Ovary (tissue), 7 donors: ENCODE measurements at regions not wholly inside any gene's neighbourhood (a gene's known extent, or its start where the extent isn't known, plus 50 kb on each side); places are given as distances from the start of the nearest gene placed in this dataset.

ENCODE experiments used
- DNase-seq, 5 donors: peaks; one replicate each; pipeline ENCODE4 v3.0.0-alpha.2; 2019 to 2020
- H3K27ac ChIP-seq, 2 donors: fragments of 200-600 bp; one replicate each; pipeline versions ENCODE4 v1.5.1 to v1.8.0; 2019 to 2022
- H3K27me3 ChIP-seq: fragments of 200-600 bp; one replicate; pipeline ENCODE4 v1.8.0; 2022
- H3K36me3 ChIP-seq: fragments of 200-600 bp; sonication (generic); one replicate; pipeline ENCODE4 v1.5.1; 2019
- H3K4me1 ChIP-seq: one replicate; pipeline ENCODE4 v1.8.1; 2013; ENCODE audit warnings: mild to moderate bottlenecking, moderate library complexity; ENCODE audit not compliant: insufficient read depth
- H3K4me3 ChIP-seq: fragments of 200-600 bp; sonication (generic); one replicate; pipeline ENCODE4 v1.5.1; 2017
- H3K9me3 ChIP-seq, 2 donors: fragments of 200-600 bp in 1 of 2; sonication (generic) in 1 of 2; one replicate each; pipeline versions ENCODE4 v1.5.1 to v1.8.1; 2013 to 2019; ENCODE audit warnings: mild to moderate bottlenecking in 1 of 2, moderate library complexity in 1 of 2
- EP300 ChIP-seq: sonication (generic); formaldehyde crosslinking; IDR thresholded peaks from one replicate; pipeline ENCODE4 v1.6.1; 2017; ENCODE audit warnings: antibody characterized with exemption
- POLR2A ChIP-seq: fragments of 450-650 bp; IDR thresholded peaks from one replicate; pipeline ENCODE4 v1.6.1; 2017; ENCODE audit warnings: antibody characterized with exemption, mild to moderate bottlenecking, moderate library complexity
- WGBS, 3 donors: extraction: QIAGEN DNeasy Blood & Tissue Kit in 1 of 3; methylation state at CpG; one replicate each; pipeline versions ENCODE4 v1.1.5 to v1.1.7; 2013 to 2017; 5-methylcytosine and 5-hydroxymethylcytosine counted together
- intact Hi-C, 4 donors: fragments of 100-400 bp; cut with DNase I; formaldehyde crosslinking; loops; one replicate each; pipeline versions ENCODE4 v1.11.0 to v1.15.1; 2022 to 2023
- TF ChIP-seq, protein P1 (sequence below), 3 donors: fragments of 450-650 bp in 2 of 3; fragments of 200-600 bp in 1 of 3; IDR thresholded peaks; one replicate each; pipeline versions ENCODE4 v1.5.1 to v1.8.0; 2016 to 2022; ENCODE audit warnings: antibody characterized with exemption in 3 of 3, mild to moderate bottlenecking in 1 of 3
- donor health status: DM: no; HTN: no; CAD: no; lungs with moderate emphysema.
- donor health status: DM: no; HTN: no; CAD: no.
- donor health status: Bipolar disorder and iron deficiency.
- donor health status: DM: no; HTN: no; CAD: no.
- donor health status: DM: yes; HTN: yes; CAD: no.

GRCh38 chr12:126768517-126768916, 1498.5 kb upstream of the TMEM132C start:
- TF ChIP-seq EP300 (no peak), POLR2A (no peak)
- TF ChIP-seq, protein P1, sequence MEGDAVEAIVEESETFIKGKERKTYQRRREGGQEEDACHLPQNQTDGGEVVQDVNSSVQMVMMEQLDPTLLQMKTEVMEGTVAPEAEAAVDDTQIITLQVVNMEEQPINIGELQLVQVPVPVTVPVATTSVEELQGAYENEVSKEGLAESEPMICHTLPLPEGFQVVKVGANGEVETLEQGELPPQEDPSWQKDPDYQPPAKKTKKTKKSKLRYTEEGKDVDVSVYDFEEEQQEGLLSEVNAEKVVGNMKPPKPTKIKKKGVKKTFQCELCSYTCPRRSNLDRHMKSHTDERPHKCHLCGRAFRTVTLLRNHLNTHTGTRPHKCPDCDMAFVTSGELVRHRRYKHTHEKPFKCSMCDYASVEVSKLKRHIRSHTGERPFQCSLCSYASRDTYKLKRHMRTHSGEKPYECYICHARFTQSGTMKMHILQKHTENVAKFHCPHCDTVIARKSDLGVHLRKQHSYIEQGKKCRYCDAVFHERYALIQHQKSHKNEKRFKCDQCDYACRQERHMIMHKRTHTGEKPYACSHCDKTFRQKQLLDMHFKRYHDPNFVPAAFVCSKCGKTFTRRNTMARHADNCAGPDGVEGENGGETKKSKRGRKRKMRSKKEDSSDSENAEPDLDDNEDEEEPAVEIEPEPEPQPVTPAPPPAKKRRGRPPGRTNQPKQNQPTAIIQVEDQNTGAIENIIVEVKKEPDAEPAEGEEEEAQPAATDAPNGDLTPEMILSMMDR (IDR thresholded peaks at IDR 0.05): no peak
- H3K4me1 ChIP-seq: no peaks in the 10 kb centered on the region
- WGBS, 3 donors: 75 to 82% (median 82%) methylated on average over 4 of the region's 4 CpGs
- H3K27ac ChIP-seq: no peak overlapping the region
- no peaks in the 10 kb centered on the region for H3K36me3 ChIP-seq
- no peak for DNase-seq
- H3K9me3 ChIP-seq: no peaks in the 10 kb centered on the region
- H3K27me3 ChIP-seq: no peaks in the 10 kb centered on the region
- intact Hi-C loops: no loop called here
- no peak overlapping the region for H3K4me3 ChIP-seq

DNA sequence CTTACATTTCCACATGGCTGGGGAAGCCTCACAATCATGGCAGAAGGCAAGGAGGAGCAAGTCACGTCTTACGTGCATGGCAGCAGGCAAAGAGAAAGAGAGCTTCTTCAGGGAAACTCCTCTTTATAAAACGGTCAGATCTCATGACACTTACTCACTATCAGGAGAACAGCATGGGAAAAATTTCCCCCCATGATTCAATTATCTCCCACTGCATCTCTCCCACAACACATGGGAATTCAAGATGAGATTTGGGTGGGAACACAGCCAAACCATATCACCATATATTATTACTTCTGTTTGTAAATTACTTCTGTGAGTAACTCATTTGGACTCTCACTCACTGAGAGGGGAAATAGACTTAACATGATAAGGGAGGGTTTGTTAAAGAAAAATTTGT, 1496.8 kb upstream of the TMEM132C start:
- Histone ChIP-seq H3K27ac (no peak overlapping the region), H3K4me1 (no peaks in the 10 kb centered on the region), H3K36me3 (no peaks in the 10 kb centered on the region), H3K9me3 (no peaks in the 10 kb centered on the region), H3K4me3 (no peak overlapping the region), H3K27me3 (no peaks in the 10 kb centered on the region)
- TF ChIP-seq POLR2A (no peak), EP300 (no peak)
- TF ChIP-seq, protein P1 (IDR thresholded peaks at IDR 0.05): no peak
- intact Hi-C loops: no loop called here
- 36 to 84% (median 46%) methylated on average over 3 of the region's 3 CpGs for WGBS, 3 donors
- DNase-seq: no peak

DNA sequence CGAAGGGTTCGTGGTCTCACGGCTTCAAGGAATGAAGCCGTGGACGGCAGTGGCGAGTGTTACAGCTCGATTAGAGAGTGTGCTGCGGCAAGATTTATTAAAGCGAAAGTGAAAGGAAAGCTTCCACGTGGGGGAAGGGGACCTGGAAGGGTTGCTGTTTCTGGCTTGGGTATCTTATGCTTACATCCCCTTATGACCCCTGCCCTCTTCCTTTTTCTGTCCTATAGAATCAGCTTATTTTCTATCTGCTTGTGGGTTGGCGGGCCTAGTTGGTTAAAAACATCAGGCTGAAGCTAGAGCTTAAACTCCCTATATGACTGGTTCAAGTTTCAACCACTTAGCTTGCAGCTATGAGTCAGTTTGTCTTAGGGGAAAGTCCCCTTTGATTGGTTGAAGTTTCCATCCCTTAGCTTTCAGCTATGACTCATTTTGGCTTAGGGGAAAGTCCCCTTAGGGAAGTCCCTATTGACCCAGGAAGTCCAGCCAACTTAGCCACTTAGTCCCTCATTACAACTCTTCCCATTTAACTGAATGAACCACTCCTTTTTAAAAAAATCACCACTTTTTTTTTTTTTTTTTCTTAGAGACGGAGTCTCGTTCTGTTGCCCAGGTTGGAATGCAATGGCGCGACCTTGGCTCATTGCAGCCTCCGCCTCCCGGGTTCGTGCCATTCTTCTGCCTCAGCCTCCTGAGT, 1494.7 kb upstream of the TMEM132C start:
- DNase-seq: no peak
- H3K4me1 ChIP-seq: no peaks in the 10 kb centered on the region
- no peaks in the 10 kb centered on the region for H3K27me3 ChIP-seq
- 66 to 77% (median 70%) methylated on average over 18 of the region's 18 CpGs for WGBS, 3 donors
- H3K36me3 ChIP-seq: no peaks in the 10 kb centered on the region
- no peaks in the 10 kb centered on the region for H3K9me3 ChIP-seq
- intact Hi-C loops: no loop called here
- H3K27ac ChIP-seq: no peak overlapping the region
- TF ChIP-seq EP300 (no peak), POLR2A (no peak)
- TF ChIP-seq, protein P1 (IDR thresholded peaks at IDR 0.05): no peak
- H3K4me3 ChIP-seq: no peak overlapping the region

- no peaks in the 10 kb centered on the region for H3K4me1 ChIP-seq
- DNase-seq: no peak
- WGBS, 3 donors: 89% methylated on average over 5 of the region's 5 CpGs
- intact Hi-C loops: no loop called here
- H3K27ac ChIP-seq: no peak overlapping the region
- H3K9me3 ChIP-seq: no peaks in the 10 kb centered on the region
- no peak overlapping the region for H3K4me3 ChIP-seq
- H3K36me3 ChIP-seq: no peaks in the 10 kb centered on the region
- H3K27me3 ChIP-seq: no peaks in the 10 kb centered on the region
- no peak for TF ChIP-seq POLR2A
- TF ChIP-seq, protein P1 (IDR thresholded peaks at IDR 0.05): no peak
- TF ChIP-seq EP300: no peak
Observed at GRCh38 chr12:126773012-126773411, 1494.0 kb upstream of the TMEM132C start.
